Uterus (tissue), 3 donors: ENCODE measurements at regions not wholly inside any gene's neighbourhood (a gene's known extent, or its start where the extent isn't known, plus 50 kb on each side); places are given as distances from the start of the nearest gene placed in this dataset.

Experiments used
- DNase-seq, 2 donors: peaks; one replicate each; pipeline ENCODE4 v3.0.0-alpha.2; 2019 to 2020
- H3K27ac ChIP-seq, 2 donors: fragments of 200-600 bp; sonication (generic); 1 replicate in 1 of 2; 2 replicates in 1 of 2; pipeline ENCODE4 v1.5.1; 2016 to 2018
- H3K27me3 ChIP-seq, 2 donors: fragments of 200-600 bp; sonication (generic); one replicate each; pipeline ENCODE4 v1.5.1; 2018 to 2019; ENCODE audit warnings: control low read depth in 1 of 2
- H3K36me3 ChIP-seq, 2 donors: fragments of 200-600 bp; sonication (generic); one replicate each; pipeline ENCODE4 v1.5.1; 2019; ENCODE audit warnings: control low read depth in 1 of 2
- H3K4me1 ChIP-seq, 2 donors: fragments of 200-600 bp; sonication (generic); one replicate each; pipeline ENCODE4 v1.5.1; 2018 to 2019; ENCODE audit warnings: control low read depth in 1 of 2
- H3K4me3 ChIP-seq, 2 donors: fragments of 200-600 bp; sonication (generic); 1 replicate in 1 of 2; 2 replicates in 1 of 2; pipeline ENCODE4 v1.5.1; 2018 to 2019; ENCODE audit warnings: mild to moderate bottlenecking in 1 of 2
- H3K9me3 ChIP-seq, 2 donors: fragments of 200-600 bp; sonication (generic); one replicate each; pipeline ENCODE4 v1.5.1; 2019; ENCODE audit warnings: control low read depth in 1 of 2
- POLR2A ChIP-seq, 2 donors: fragments of 450-650 bp; IDR thresholded peaks; one replicate each; pipeline ENCODE4 v1.6.1; 2016; ENCODE audit warnings: antibody characterized with exemption in 2 of 2, mild to moderate bottlenecking in 1 of 2, moderate library complexity in 1 of 2
- intact Hi-C: fragments of 100-400 bp; cut with DNase I; formaldehyde crosslinking; loops from one replicate; pipeline ENCODE4 v1.15.1; 2023; ENCODE audit warnings: low total_unique reads
- TF ChIP-seq, protein P1 (sequence below), 4 experiments: fragments of 200-600 bp in 2 of 4; fragments of 450-650 bp in 2 of 4; sonication (generic) in 2 of 4; IDR thresholded peaks; one replicate each; pipeline ENCODE4 v1.5.1; 2016 to 2019; ENCODE audit warnings: antibody characterized with exemption in 4 of 4, mild to moderate bottlenecking in 2 of 4, moderate library complexity in 1 of 4
- donor health status: DM: yes; HTN: yes; CAD: no.

DNA sequence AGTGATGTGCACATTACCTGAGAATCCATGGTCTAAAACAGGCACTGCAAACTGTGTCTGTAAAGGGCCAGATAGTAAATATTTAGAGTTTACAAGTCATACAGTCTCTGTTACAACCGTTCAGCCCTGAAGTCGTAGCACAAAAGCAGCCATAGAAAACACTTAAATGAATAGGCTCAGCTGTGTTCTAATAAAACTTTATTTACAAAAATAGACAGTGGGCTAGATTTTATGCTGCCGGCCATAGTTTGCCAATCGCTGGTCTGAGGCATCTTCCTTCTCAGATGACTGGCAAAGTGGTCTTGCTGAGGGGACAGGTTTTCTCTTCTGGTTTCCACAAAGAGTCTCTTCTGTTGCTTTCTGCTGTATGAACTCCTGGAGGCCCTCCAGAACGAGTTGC lies 121.7 kb downstream of the EMX2 start:
- Histone ChIP-seq H3K9me3 (no peaks in the 10 kb centered on the region), H3K36me3 (no peaks in the 10 kb centered on the region), H3K4me3 (no peak overlapping the region), H3K4me1 (no peaks in the 10 kb centered on the region), H3K27ac (peak overlapping the region in 1 of 2 donors; percentile 37), H3K27me3 (no peaks in the 10 kb centered on the region)
- intact Hi-C loops, result no loop called here
- no peak for TF ChIP-seq POLR2A (IDR thresholded peaks at IDR 0.05)
- TF ChIP-seq, protein P1, sequence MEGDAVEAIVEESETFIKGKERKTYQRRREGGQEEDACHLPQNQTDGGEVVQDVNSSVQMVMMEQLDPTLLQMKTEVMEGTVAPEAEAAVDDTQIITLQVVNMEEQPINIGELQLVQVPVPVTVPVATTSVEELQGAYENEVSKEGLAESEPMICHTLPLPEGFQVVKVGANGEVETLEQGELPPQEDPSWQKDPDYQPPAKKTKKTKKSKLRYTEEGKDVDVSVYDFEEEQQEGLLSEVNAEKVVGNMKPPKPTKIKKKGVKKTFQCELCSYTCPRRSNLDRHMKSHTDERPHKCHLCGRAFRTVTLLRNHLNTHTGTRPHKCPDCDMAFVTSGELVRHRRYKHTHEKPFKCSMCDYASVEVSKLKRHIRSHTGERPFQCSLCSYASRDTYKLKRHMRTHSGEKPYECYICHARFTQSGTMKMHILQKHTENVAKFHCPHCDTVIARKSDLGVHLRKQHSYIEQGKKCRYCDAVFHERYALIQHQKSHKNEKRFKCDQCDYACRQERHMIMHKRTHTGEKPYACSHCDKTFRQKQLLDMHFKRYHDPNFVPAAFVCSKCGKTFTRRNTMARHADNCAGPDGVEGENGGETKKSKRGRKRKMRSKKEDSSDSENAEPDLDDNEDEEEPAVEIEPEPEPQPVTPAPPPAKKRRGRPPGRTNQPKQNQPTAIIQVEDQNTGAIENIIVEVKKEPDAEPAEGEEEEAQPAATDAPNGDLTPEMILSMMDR (IDR thresholded peaks at IDR 0.05), result no peak
- no peak for DNase-seq

DNA sequence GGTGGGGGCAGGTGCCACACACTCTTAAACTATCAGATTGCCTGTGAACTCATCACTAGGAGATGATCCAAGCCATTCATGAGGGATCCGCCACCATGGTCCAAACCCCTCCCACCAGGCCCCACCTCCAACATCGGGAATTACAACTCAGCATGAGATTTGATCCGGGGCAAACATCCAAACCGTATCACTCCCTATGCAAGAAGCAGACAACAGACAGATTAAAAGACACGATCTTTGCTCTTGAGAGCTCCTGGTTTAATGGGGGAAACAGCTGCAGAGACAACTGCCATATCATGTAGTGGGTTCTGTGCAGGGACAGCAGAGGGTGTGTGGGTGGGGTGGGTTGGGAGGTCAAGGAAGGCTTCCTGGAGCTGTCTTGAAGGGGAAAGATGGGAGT lies 123.6 kb downstream of the EMX2 start:
- H3K27ac ChIP-seq, result no peak overlapping the region
- no peaks in the 10 kb centered on the region for H3K36me3 ChIP-seq
- H3K4me3 ChIP-seq, result no peak overlapping the region
- intact Hi-C loops, result no loop called here
- no peak for DNase-seq
- no peaks in the 10 kb centered on the region for H3K9me3 ChIP-seq
- TF ChIP-seq, protein P1 (IDR thresholded peaks at IDR 0.05), result no peak
- no peaks in the 10 kb centered on the region for H3K27me3 ChIP-seq
- H3K4me1 ChIP-seq, result no peaks in the 10 kb centered on the region

DNA sequence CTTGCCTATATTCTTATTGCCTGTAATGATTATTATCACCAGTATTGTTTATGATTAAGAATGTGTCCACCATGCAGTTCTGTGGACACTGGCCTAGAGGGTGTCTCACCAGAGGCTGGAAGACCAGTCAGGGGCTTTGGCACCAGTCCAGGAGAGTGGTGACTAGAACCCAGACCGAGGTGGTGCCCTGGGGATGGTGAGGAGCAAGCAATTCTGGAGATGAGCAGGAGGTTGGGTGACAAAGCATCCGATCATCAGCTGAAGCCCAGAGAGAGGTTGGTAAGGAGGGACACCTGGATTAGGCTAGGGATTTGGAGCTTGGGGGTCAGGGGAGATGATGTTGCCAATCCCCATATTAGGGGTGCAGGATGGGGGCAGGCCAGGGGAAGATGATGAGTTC lies 124.4 kb downstream of the EMX2 start:
- Histone ChIP-seq H3K9me3 (no peaks in the 10 kb centered on the region), H3K27me3 (no peaks in the 10 kb centered on the region), H3K36me3 (no peaks in the 10 kb centered on the region), H3K4me3 (no peak overlapping the region), H3K27ac (no peak overlapping the region), H3K4me1 (no peaks in the 10 kb centered on the region)
- intact Hi-C loops, result no loop called here
- DNase-seq, result no peak
- TF ChIP-seq, protein P1 (IDR thresholded peaks at IDR 0.05), result no peak
- TF ChIP-seq POLR2A (IDR thresholded peaks at IDR 0.05), result no peak

DNA sequence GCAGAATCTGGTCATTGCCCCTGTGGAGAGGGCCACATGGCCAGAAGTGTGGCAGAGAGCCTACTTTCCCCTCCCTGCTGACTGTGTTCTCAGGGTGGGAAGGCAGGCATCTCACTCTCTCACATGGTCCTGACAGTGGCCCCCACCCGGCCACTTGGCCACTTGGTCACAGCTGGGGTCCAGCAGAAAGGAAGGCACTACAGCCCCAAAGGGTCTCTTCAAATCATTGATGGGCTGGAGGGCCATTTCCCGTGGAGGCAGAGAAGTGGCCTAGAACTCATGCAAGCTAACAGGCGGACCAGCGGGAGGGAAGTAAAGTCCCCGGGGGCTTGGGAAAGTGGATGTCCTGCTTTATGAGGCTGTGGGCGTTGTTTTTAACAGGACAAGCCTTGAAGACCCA lies 125.3 kb downstream of the EMX2 start:
- H3K27me3 ChIP-seq, result no peaks in the 10 kb centered on the region
- no peaks in the 10 kb centered on the region for H3K36me3 ChIP-seq
- H3K4me3 ChIP-seq, result no peak overlapping the region
- no peak overlapping the region for H3K27ac ChIP-seq
- intact Hi-C loops, result no loop called here
- no peak for TF ChIP-seq POLR2A (IDR thresholded peaks at IDR 0.05)
- TF ChIP-seq, protein P1 (IDR thresholded peaks at IDR 0.05), result no peak
- no peaks in the 10 kb centered on the region for H3K4me1 ChIP-seq
- no peaks in the 10 kb centered on the region for H3K9me3 ChIP-seq
- DNase-seq, result no peak

DNA sequence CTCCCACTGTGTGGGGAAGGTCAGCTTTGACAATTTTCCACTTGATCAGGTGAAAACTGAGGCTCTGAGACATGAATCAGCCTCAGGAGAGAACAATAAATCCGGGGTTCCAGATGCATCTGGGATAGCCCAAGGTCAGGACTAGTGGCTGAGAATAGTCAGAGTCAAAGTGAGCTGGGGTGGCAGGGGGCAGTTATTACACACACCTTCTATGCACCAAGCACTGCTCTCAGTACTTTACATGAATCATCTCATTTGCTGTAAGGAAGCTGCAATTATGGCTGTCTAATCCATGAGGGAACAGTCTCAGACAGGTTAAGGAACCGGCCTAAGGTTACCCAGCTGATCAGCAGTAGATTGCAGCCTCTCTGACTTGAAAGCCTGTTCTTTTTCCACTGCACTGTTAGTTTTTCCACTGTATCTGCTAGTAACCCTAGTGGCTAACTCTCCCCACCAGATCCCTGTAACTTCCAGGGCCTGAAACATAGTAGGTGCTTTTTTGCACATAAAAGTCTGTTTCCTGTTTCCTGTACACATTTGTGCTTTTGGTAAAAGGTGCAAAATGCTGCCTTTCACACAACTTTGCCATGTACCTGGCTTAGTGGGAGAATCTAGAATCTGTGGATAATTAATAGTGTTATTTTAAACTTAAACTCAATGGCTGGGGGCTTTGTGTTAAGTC lies 125.9 kb downstream of the EMX2 start:
- no peaks in the 10 kb centered on the region for H3K36me3 ChIP-seq
- no peak for DNase-seq
- no peak overlapping the region for H3K4me3 ChIP-seq
- H3K27me3 ChIP-seq, result no peaks in the 10 kb centered on the region
- no peak overlapping the region for H3K27ac ChIP-seq
- no peaks in the 10 kb centered on the region for H3K4me1 ChIP-seq
- intact Hi-C loops, result no loop called here
- no peaks in the 10 kb centered on the region for H3K9me3 ChIP-seq
- TF ChIP-seq POLR2A (IDR thresholded peaks at IDR 0.05), result no peak
- TF ChIP-seq, protein P1 (IDR thresholded peaks at IDR 0.05), result no peak
